Osteocyte (in vitro differentiated cells): ENCODE measurements at regions not wholly inside any gene's neighbourhood (a gene's known extent, or its start where the extent isn't known, plus 50 kb on each side); places are given as distances from the start of the nearest gene placed in this dataset.

Source experiments
- DNase-seq: peaks from one replicate; pipeline ENCODE4 v3.0.0; 2021; ENCODE audit warnings: mixed read lengths; ENCODE audit not compliant: unreplicated experiment; ENCODE audit errors: extremely low spot score
- H3K27ac Mint-ChIP-seq: one replicate; pipeline ENCODE4 v1.8.0; 2021; ENCODE audit warnings: mild to moderate bottlenecking, mixed read lengths; ENCODE audit not compliant: unreplicated experiment
- H3K27me3 Mint-ChIP-seq: one replicate; pipeline ENCODE4 v1.8.0; 2021; ENCODE audit warnings: mixed read lengths; ENCODE audit not compliant: unreplicated experiment
- H3K36me3 Mint-ChIP-seq: one replicate; pipeline ENCODE4 v1.8.0; 2021; ENCODE audit warnings: mixed read lengths; ENCODE audit not compliant: unreplicated experiment
- H3K4me1 Mint-ChIP-seq: one replicate; pipeline ENCODE4 v1.8.0; 2021; ENCODE audit warnings: mixed read lengths; ENCODE audit not compliant: unreplicated experiment
- H3K4me3 Mint-ChIP-seq: one replicate; pipeline ENCODE4 v1.8.0; 2021; ENCODE audit warnings: mild to moderate bottlenecking, moderate library complexity, mixed read lengths; ENCODE audit not compliant: unreplicated experiment
- H3K9me3 Mint-ChIP-seq: one replicate; pipeline ENCODE4 v1.8.0; 2021; ENCODE audit warnings: mixed read lengths; ENCODE audit not compliant: unreplicated experiment
- TF ChIP-seq, protein P1 (sequence below): fragments of 200-600 bp; sonication (generic); IDR thresholded peaks from 2 replicates; pipeline ENCODE4 v1.5.0; 2021; ENCODE audit warnings: antibody characterized with exemption, mild to moderate bottlenecking, moderate library complexity

DNA sequence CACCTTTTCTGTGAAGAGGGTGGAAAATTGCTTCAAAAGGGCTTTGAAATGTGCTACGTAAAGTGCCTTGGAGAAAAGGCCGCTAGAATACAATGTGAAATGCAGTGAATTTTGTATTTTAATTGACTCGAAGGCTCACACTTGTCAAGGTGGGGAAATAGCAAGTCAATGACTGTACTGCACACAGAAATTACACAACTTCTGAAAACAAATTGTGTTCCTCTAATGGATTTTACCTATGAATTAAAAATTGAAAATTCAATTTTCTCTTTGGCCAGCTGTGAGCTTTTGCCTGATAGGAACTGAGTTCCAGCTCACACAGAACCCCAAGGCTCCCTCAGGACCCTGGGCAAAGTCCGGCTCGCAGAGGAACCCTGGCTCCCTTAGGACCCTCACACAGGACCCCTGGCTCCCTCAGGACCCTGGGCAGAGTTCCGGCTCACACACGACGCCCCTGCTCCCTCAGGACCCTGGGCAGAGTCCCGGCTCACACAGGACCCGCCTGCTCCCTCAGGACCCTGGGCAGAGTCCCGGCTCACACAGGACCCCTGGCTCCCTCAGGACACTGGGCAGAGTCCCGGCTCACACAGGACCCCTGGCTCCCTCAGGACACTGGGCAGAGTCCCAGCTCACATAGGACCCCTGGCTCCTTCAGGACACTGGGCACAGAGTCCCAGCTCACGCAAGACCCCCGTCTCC is 324.9 kb downstream of the UQCRFS1 start:
- no peaks in the 10 kb centered on the region for H3K36me3 Mint-ChIP-seq
- H3K27me3 Mint-ChIP-seq = no peaks in the 10 kb centered on the region
- no peaks in the 10 kb centered on the region for H3K9me3 Mint-ChIP-seq
- TF ChIP-seq, protein P1, sequence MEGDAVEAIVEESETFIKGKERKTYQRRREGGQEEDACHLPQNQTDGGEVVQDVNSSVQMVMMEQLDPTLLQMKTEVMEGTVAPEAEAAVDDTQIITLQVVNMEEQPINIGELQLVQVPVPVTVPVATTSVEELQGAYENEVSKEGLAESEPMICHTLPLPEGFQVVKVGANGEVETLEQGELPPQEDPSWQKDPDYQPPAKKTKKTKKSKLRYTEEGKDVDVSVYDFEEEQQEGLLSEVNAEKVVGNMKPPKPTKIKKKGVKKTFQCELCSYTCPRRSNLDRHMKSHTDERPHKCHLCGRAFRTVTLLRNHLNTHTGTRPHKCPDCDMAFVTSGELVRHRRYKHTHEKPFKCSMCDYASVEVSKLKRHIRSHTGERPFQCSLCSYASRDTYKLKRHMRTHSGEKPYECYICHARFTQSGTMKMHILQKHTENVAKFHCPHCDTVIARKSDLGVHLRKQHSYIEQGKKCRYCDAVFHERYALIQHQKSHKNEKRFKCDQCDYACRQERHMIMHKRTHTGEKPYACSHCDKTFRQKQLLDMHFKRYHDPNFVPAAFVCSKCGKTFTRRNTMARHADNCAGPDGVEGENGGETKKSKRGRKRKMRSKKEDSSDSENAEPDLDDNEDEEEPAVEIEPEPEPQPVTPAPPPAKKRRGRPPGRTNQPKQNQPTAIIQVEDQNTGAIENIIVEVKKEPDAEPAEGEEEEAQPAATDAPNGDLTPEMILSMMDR = no peak
- H3K4me3 Mint-ChIP-seq = no peak overlapping the region
- peaks cover 18% of the 10 kb centered on the region for H3K4me1 Mint-ChIP-seq
- H3K27ac Mint-ChIP-seq = no peak overlapping the region
- no peak for DNase-seq

DNA sequence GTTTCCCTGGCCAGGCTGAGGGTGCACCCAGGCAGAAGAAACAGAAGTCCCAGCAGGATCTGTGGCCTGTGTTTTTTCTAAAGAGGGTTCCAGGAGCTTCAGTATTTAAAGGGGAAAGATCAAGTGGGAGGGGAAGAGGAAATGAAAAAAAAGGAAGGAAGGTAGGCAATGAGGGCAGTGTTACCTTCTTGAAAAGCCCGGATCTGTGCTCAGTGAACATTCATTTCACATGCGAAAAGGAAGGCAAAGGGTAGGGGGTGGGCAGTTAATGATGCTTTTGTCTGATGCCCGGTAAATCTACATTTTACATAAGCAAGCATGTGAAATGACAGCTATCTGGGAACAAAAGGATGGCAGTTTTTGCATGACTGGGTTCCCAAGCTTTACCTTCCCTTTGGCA is 326.2 kb downstream of the UQCRFS1 start:
- no peak for DNase-seq
- no peak overlapping the region for H3K27ac Mint-ChIP-seq
- no peak overlapping the region for H3K4me3 Mint-ChIP-seq
- TF ChIP-seq, protein P1 = no peak
- peaks cover 24% of the 10 kb centered on the region for H3K4me1 Mint-ChIP-seq
- no peaks in the 10 kb centered on the region for H3K36me3 Mint-ChIP-seq
- H3K9me3 Mint-ChIP-seq = no peaks in the 10 kb centered on the region
- H3K27me3 Mint-ChIP-seq = no peaks in the 10 kb centered on the region

DNA sequence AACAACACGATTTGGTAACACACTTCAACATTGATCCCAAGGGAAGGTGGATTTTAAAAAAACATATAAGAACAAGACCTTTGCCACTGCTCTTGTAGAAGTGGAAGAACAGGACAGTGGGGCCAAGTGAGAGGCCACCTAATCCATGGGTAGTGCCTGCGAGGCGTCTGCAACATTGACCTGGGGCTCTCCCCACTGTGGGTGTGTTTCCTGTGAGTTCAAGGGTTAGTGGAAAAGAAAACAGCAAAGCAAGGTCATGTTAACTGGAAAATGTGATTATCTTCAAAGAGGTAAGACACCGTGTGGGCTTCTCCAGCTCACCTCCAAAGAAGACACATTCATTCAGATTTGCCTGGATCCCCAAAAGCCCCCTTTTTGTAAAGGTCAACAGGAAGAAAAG is 327.0 kb downstream of the UQCRFS1 start:
- no peaks in the 10 kb centered on the region for H3K36me3 Mint-ChIP-seq
- no peak for DNase-seq
- H3K27ac Mint-ChIP-seq = no peak overlapping the region
- H3K9me3 Mint-ChIP-seq = no peaks in the 10 kb centered on the region
- no peak overlapping the region for H3K4me3 Mint-ChIP-seq
- no peaks in the 10 kb centered on the region for H3K27me3 Mint-ChIP-seq
- H3K4me1 Mint-ChIP-seq = peaks cover 28% of the 10 kb centered on the region
- TF ChIP-seq, protein P1 = no peak

DNA sequence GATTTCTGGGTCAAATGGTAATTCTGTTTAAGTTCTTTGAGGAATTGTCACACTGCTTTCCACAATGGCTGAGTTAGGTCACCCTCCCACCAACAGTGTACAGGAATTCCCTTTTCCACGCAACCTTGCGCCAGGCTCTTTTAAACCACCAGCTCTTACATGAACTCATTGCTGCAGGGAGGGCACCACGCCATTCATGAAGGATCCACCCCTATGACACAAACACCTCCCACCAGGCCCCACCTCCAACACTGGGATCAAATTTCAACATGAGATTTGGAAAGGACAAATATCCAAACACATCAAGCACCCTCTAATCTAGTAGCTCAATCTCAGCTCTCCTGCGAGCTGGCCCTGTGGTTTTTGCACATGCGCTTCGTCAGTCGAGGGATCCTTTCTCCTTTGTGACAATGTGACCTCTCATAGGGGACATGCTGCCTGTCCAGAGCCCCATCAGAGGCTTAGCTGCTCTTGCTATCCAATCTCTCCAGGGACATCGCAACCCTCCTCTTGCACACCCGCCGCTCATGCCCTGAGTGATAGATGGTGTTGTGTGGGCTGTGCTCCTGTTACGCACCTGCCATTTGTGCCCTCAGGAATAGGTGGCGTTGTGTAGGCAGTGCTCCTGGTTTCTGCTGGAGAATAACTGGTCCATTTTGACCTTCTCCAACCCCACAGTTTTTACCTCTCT is 328.0 kb downstream of the UQCRFS1 start:
- Mint-ChIP-seq H3K9me3 (no peaks in the 10 kb centered on the region), H3K4me1 (peaks cover 28% of the 10 kb centered on the region), H3K27ac (no peak overlapping the region), H3K36me3 (no peaks in the 10 kb centered on the region), H3K4me3 (no peak overlapping the region), H3K27me3 (no peaks in the 10 kb centered on the region)
- no peak for DNase-seq
- TF ChIP-seq, protein P1 = no peak

DNA sequence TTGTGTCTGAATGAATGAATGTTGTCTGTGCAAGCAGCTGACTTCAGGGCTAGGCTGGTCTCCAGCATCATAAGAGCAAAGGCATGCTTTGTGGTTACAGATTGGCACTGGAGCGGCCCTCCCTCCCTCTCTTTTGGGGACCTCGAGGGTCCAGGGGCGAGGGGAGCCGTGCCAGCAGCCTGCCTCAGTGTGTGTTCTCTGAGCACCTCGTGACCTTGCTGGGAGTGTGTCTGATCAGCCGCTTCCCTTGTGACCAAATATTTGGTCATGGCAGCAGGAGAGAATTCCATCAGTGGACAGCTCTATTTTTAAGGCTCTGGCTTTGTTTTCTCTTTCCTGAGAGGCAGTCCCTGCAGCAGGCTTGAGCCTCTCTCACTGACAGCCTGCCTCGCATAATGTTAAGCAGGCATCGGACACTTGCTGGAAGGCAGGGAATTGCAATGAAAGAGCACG is 329.7 kb downstream of the UQCRFS1 start:
- H3K4me1 Mint-ChIP-seq = peaks cover 28% of the 10 kb centered on the region
- H3K4me3 Mint-ChIP-seq = no peak overlapping the region
- no peaks in the 10 kb centered on the region for H3K9me3 Mint-ChIP-seq
- no peaks in the 10 kb centered on the region for H3K27me3 Mint-ChIP-seq
- peak; percentile 90 for DNase-seq
- H3K27ac Mint-ChIP-seq = peak overlapping the region; percentile 23
- H3K36me3 Mint-ChIP-seq = no peaks in the 10 kb centered on the region
- TF ChIP-seq, protein P1 = no peak
